ENCODE measurements at regions not wholly inside any gene's neighbourhood (a gene's known extent, or its start where the extent isn't known, plus 50 kb on each side); places are given as distances from the start of the nearest gene placed in this dataset.

- peaks cover 7% of the 10 kb centered on the region in 2 donors for H3K4me1 ChIP-seq (ENCODE audit: control insufficient read depth in 1 of 2, insufficient read depth in 2 of 2, low read length in 2 of 2)
- H3K4me3 ChIP-seq (ENCODE audit: low read depth in 1 of 2, low read length in 2 of 2): peak overlapping the region; percentile 51 to 55
- no peaks in the 10 kb centered on the region for H3K27me3 ChIP-seq (ENCODE audit: control insufficient read depth in 1 of 2, insufficient read depth in 2 of 2, low read length in 2 of 2)
- no peaks in the 10 kb centered on the region for H3K36me3 ChIP-seq (ENCODE audit: control insufficient read depth in 1 of 2, insufficient read depth in 2 of 2, low read length in 2 of 2)
- H3K9me3 ChIP-seq (ENCODE audit: control insufficient read depth in 1 of 2, low read length in 2 of 2): no peaks in the 10 kb centered on the region
- no peak overlapping the region for H3K9ac ChIP-seq (ENCODE audit: low read depth in 1 of 2, low read length in 2 of 2)
- H3K27ac ChIP-seq (ENCODE audit: low read depth, low read length): no peak overlapping the region
These were observed 228.6 kb downstream of the ZNF516 start for GRCh38 chr18:76266236-76266991.

GRCh38 chr18:76265497-76266235 lies 229.4 kb downstream of the ZNF516 start:
- Histone ChIP-seq H3K27ac (ENCODE audit: low read depth, low read length) (peak overlapping the region; percentile 23), H3K4me3 (ENCODE audit: low read depth in 1 of 2, low read length in 2 of 2) (peak overlapping the region; percentile 51 to 55), H3K9me3 (ENCODE audit: control insufficient read depth in 1 of 2, low read length in 2 of 2) (no peaks in the 10 kb centered on the region), H3K36me3 (ENCODE audit: control insufficient read depth in 1 of 2, insufficient read depth in 2 of 2, low read length in 2 of 2) (no peaks in the 10 kb centered on the region), H3K9ac (ENCODE audit: low read depth in 1 of 2, low read length in 2 of 2) (peak overlapping the region in 1 of 2 donors; percentile 12), H3K4me1 (ENCODE audit: control insufficient read depth in 1 of 2, insufficient read depth in 2 of 2, low read length in 2 of 2) (peaks cover 7% of the 10 kb centered on the region in 2 donors), H3K27me3 (ENCODE audit: control insufficient read depth in 1 of 2, insufficient read depth in 2 of 2, low read length in 2 of 2) (no peaks in the 10 kb centered on the region)

- H3K36me3 ChIP-seq (ENCODE audit: control insufficient read depth in 1 of 2, insufficient read depth in 2 of 2, low read length in 2 of 2): no peaks in the 10 kb centered on the region
- H3K4me1 ChIP-seq (ENCODE audit: control insufficient read depth in 1 of 2, insufficient read depth in 2 of 2, low read length in 2 of 2): peaks cover 7% of the 10 kb centered on the region in 2 donors
- H3K9me3 ChIP-seq (ENCODE audit: control insufficient read depth in 1 of 2, low read length in 2 of 2): no peaks in the 10 kb centered on the region
- no peak overlapping the region for H3K27ac ChIP-seq (ENCODE audit: low read depth, low read length)
- H3K9ac ChIP-seq (ENCODE audit: low read depth in 1 of 2, low read length in 2 of 2): no peak overlapping the region
- H3K27me3 ChIP-seq (ENCODE audit: control insufficient read depth in 1 of 2, insufficient read depth in 2 of 2, low read length in 2 of 2): no peaks in the 10 kb centered on the region
- H3K4me3 ChIP-seq (ENCODE audit: low read depth in 1 of 2, low read length in 2 of 2): no peak overlapping the region
These were observed 230.2 kb downstream of the ZNF516 start for GRCh38 chr18:76264876-76265250.

DNA sequence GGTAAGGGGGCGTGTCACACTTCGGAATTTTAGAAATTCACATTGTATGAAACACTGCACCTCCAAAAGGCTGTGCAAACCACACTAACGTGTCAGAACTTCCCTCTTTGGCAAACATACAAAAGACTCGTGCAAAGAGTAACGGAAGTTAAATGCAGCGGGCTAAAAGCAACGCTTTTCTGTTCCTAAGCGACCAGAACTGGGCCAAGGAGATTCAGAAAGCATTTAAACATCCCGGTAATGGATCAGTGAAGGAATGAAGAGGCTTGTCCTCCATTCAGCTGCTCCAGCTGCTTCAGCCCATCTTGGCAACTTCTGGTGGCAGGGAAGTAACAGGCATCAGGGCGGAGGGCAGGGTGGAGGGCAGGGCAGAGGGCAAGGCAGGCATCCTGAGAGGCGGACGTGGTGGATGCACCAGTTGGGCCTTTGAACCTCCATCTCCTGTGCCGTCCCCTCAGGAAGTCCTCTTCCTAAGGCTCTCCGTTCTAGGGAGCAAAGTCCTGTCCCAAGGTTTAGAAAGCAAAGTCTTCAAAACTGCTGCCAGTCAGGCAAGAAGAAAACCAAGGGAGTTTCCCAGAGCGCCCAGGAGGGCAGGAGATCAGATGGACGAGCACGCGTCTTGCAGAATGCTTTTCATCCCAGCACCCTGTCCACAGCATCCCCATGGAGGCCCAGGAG lies 230.7 kb downstream of the ZNF516 start:
- H3K9me3 ChIP-seq (ENCODE audit: control insufficient read depth in 1 of 2, low read length in 2 of 2): no peaks in the 10 kb centered on the region
- H3K4me1 ChIP-seq (ENCODE audit: control insufficient read depth in 1 of 2, insufficient read depth in 2 of 2, low read length in 2 of 2): peaks cover 7% of the 10 kb centered on the region in 2 donors
- no peaks in the 10 kb centered on the region for H3K36me3 ChIP-seq (ENCODE audit: control insufficient read depth in 1 of 2, insufficient read depth in 2 of 2, low read length in 2 of 2)
- H3K4me3 ChIP-seq (ENCODE audit: low read depth in 1 of 2, low read length in 2 of 2): no peak overlapping the region
- H3K9ac ChIP-seq (ENCODE audit: low read depth in 1 of 2, low read length in 2 of 2): no peak overlapping the region
- H3K27ac ChIP-seq (ENCODE audit: low read depth, low read length): no peak overlapping the region
- H3K27me3 ChIP-seq (ENCODE audit: control insufficient read depth in 1 of 2, insufficient read depth in 2 of 2, low read length in 2 of 2): no peaks in the 10 kb centered on the region

- Histone ChIP-seq H3K9ac (ENCODE audit: low read depth in 1 of 2, low read length in 2 of 2) (no peak overlapping the region), H3K4me1 (ENCODE audit: control insufficient read depth in 1 of 2, insufficient read depth in 2 of 2, low read length in 2 of 2) (peaks cover 7% of the 10 kb centered on the region in 2 donors), H3K4me3 (ENCODE audit: low read depth in 1 of 2, low read length in 2 of 2) (no peak overlapping the region), H3K9me3 (ENCODE audit: control insufficient read depth in 1 of 2, low read length in 2 of 2) (no peaks in the 10 kb centered on the region), H3K27ac (ENCODE audit: low read depth, low read length) (no peak overlapping the region), H3K27me3 (ENCODE audit: control insufficient read depth in 1 of 2, insufficient read depth in 2 of 2, low read length in 2 of 2) (no peaks in the 10 kb centered on the region), H3K36me3 (ENCODE audit: control insufficient read depth in 1 of 2, insufficient read depth in 2 of 2, low read length in 2 of 2) (no peaks in the 10 kb centered on the region)
These were observed 231.7 kb downstream of the ZNF516 start for GRCh38 chr18:76263046-76264005.

DNA sequence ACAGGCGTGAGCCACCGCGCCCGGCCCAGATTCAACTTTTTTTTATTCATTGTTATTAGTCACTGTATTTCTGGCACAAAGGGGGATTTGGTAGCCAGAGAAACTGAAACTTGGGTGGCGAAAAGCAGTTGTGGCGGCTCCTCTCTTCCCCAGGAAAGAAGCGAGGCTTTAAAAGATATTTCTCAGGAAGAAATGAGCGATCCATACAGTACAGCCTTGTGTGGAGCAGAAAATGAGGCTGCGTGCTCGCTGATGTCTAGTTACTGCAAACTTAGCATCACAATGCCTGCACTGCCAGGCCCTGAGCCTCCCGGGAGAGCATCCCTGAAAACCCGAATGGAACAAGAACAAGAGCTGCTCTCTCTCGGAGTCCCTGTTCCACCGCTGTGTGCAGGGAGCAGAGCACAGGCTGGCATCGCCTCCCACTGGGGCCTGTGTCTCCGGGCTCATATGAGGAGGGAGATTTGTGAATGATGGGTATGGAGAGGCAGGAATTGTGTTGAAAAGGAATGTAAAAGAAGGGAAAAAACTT lies 234.0 kb downstream of the ZNF516 start:
- Histone ChIP-seq H3K4me1 (ENCODE audit: control insufficient read depth in 1 of 2, insufficient read depth in 2 of 2, low read length in 2 of 2) (peaks cover 3 to 7% of the 10 kb centered on the region in 2 donors), H3K36me3 (ENCODE audit: control insufficient read depth in 1 of 2, insufficient read depth in 2 of 2, low read length in 2 of 2) (no peaks in the 10 kb centered on the region), H3K27ac (ENCODE audit: low read depth, low read length) (no peak overlapping the region), H3K4me3 (ENCODE audit: low read depth in 1 of 2, low read length in 2 of 2) (no peak overlapping the region), H3K9ac (ENCODE audit: low read depth in 1 of 2, low read length in 2 of 2) (no peak overlapping the region), H3K27me3 (ENCODE audit: control insufficient read depth in 1 of 2, insufficient read depth in 2 of 2, low read length in 2 of 2) (no peaks in the 10 kb centered on the region), H3K9me3 (ENCODE audit: control insufficient read depth in 1 of 2, low read length in 2 of 2) (no peaks in the 10 kb centered on the region)

GRCh38 chr18:76259711-76260110 lies 235.3 kb downstream of the ZNF516 start:
- no peaks in the 10 kb centered on the region for H3K9me3 ChIP-seq (ENCODE audit: control insufficient read depth in 1 of 2, low read length in 2 of 2)
- peaks cover 0 to 1% of the 10 kb centered on the region in 2 donors for H3K4me1 ChIP-seq (ENCODE audit: control insufficient read depth in 1 of 2, insufficient read depth in 2 of 2, low read length in 2 of 2)
- H3K36me3 ChIP-seq (ENCODE audit: control insufficient read depth in 1 of 2, insufficient read depth in 2 of 2, low read length in 2 of 2): no peaks in the 10 kb centered on the region
- H3K4me3 ChIP-seq (ENCODE audit: low read depth in 1 of 2, low read length in 2 of 2): no peak overlapping the region
- no peak overlapping the region for H3K27ac ChIP-seq (ENCODE audit: low read depth, low read length)
- no peaks in the 10 kb centered on the region for H3K27me3 ChIP-seq (ENCODE audit: control insufficient read depth in 1 of 2, insufficient read depth in 2 of 2, low read length in 2 of 2)
- no peak overlapping the region for H3K9ac ChIP-seq (ENCODE audit: low read depth in 1 of 2, low read length in 2 of 2)

GRCh38 chr18:76259096-76259495 lies 235.9 kb downstream of the ZNF516 start:
- Histone ChIP-seq H3K9me3 (ENCODE audit: control insufficient read depth in 1 of 2, low read length in 2 of 2) (no peaks in the 10 kb centered on the region), H3K4me1 (ENCODE audit: control insufficient read depth in 1 of 2, insufficient read depth in 2 of 2, low read length in 2 of 2) (no peaks in the 10 kb centered on the region), H3K4me3 (ENCODE audit: low read depth in 1 of 2, low read length in 2 of 2) (no peak overlapping the region), H3K9ac (ENCODE audit: low read depth in 1 of 2, low read length in 2 of 2) (no peak overlapping the region), H3K27ac (ENCODE audit: low read depth, low read length) (no peak overlapping the region), H3K36me3 (ENCODE audit: control insufficient read depth in 1 of 2, insufficient read depth in 2 of 2, low read length in 2 of 2) (no peaks in the 10 kb centered on the region), H3K27me3 (ENCODE audit: control insufficient read depth in 1 of 2, insufficient read depth in 2 of 2, low read length in 2 of 2) (no peaks in the 10 kb centered on the region)

DNA sequence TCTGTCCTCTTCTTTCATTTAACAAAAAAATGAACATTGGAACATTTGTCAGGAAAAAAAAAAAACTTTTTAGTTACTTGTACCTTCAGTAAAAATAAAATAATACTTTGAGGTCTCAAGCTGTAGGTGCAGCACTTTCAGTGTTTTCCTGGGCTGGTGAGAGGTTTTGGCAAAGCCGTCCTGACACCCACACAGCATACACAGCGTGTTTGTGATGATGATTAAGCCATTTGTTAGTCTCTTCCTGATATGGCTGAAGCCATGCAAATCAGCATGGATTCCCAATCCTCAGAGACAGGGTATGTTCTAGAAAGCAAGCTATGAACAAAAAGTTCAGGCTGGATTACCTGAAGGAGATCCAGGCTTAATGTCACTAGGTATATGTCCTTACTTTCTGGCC lies 236.8 kb downstream of the ZNF516 start:
- Histone ChIP-seq H3K27me3 (ENCODE audit: control insufficient read depth in 1 of 2, insufficient read depth in 2 of 2, low read length in 2 of 2) (no peaks in the 10 kb centered on the region), H3K27ac (ENCODE audit: low read depth, low read length) (no peak overlapping the region), H3K9ac (ENCODE audit: low read depth in 1 of 2, low read length in 2 of 2) (no peak overlapping the region), H3K36me3 (ENCODE audit: control insufficient read depth in 1 of 2, insufficient read depth in 2 of 2, low read length in 2 of 2) (no peaks in the 10 kb centered on the region), H3K9me3 (ENCODE audit: control insufficient read depth in 1 of 2, low read length in 2 of 2) (no peaks in the 10 kb centered on the region), H3K4me1 (ENCODE audit: control insufficient read depth in 1 of 2, insufficient read depth in 2 of 2, low read length in 2 of 2) (no peaks in the 10 kb centered on the region), H3K4me3 (ENCODE audit: low read depth in 1 of 2, low read length in 2 of 2) (no peak overlapping the region)
